ENCODE measurements at regions not wholly inside any gene's neighbourhood (a gene's known extent, or its start where the extent isn't known, plus 50 kb on each side); places are given as distances from the start of the nearest gene placed in this dataset.

DNA sequence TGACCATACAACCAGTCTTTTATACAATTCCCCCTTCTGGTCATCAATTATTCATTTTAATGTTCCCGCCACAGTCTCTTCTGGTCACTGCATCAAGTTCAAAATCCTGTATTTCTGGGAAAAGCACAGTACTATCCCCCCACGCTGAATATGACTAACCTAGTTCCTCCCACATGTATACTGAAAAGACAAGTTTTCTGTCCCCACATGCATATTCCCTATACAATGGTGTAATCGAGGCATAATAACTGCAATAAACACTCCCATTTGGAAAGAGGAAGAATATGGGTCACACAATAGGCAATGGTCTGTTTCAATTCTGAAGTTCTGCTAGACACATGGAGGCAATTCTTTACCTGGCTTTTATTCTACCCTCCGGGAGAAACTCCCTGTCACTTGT lies 344.9 kb downstream of the EFNA5 start:
- DNase-seq, result no peak

DNA sequence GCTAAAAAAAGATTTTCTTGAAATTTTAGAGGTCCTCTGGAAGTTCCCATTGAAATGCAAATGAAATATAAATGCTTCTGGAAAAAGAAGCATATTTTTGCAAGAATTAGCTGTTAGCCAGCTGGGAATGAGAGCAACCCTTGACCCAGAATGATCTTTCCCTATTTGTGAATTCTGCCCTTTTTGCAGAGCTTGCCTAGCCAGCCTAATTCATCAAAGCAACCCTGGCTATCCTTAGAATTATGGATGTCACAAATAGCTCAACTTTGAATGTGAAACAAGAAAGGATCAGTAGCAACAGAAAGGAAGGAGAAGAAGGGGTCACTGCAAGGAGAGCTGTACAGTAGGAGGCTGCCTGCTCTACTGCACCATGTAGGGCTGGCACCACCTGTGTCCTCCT lies 345.9 kb downstream of the EFNA5 start:
- DNase-seq, result no peak

DNA sequence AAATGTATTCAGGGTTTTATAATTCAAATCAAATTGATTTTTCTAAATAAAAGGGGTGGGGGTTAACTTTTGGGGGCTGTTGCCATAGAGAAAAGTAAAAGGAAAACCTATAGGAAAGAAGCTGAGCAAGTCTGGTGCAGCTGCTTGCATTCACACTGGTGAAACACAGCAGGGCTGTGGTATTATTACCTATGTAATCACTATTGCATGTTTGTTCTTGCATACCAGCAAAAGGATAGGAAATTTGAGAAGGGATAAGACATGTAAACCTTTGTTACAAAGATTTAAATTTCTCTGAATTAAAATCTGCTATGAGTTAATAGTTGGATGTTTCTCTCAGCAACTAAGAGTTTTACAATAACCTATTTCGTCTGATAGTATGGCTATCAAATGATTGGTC lies 346.7 kb downstream of the EFNA5 start:
- no peak for DNase-seq

DNA sequence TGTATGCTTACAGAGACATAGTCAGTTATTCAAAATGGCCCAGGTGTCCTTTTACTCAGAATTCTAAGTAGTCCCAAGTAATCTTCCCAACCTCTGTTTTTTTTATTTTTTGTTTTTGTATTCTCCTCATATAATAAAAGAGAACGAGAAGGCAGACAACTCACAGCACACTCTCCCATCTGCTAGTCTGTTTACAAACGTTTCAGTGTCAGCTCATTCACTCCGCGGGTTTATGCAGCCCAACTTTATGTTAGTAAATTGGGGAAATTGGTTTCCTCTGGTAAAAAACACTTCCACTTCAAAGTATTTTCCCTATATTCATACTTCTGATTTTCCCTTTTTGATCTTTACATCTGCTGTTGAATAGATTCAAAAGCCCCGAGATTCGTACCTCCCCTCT lies 347.2 kb downstream of the EFNA5 start:
- no peak for DNase-seq

DNA sequence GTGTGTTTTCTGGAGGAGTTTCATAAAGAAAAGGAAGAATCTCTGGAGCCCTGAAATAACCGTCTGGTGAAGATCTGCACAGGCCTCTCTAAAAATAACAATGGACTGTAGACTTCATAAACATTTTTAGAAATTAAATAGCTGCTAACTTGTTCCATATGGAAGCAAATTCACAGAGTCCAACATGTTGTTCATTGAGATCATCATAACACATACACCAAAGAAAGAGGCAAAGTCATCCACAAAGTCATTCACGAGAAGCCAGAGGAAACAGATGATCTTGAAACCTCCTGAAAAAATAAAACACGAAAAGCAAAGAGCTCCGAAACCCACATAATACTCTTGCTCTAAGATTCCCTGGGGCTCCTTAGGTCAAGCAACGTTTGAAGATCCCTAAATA lies 347.8 kb downstream of the EFNA5 start:
- DNase-seq, result no peak

DNA sequence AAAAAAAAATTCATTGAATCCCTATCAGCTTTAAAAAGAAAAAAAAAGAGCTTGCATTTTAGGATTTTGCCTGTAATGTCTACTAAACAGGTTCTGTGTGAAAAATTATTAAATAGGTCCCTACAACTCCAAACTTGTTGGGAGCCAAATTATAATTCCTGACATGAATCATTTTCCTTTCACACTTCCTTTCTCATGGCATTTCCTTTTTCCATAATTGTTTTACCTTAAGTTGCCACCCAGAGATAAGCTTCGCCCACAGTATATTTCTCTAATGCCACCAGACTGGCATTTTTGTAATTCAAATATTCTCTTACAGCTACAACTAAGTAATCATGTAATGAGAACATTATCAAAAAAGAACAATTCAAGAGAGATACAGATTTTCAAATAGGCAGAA lies 348.8 kb downstream of the EFNA5 start:
- DNase-seq, result no peak

DNA sequence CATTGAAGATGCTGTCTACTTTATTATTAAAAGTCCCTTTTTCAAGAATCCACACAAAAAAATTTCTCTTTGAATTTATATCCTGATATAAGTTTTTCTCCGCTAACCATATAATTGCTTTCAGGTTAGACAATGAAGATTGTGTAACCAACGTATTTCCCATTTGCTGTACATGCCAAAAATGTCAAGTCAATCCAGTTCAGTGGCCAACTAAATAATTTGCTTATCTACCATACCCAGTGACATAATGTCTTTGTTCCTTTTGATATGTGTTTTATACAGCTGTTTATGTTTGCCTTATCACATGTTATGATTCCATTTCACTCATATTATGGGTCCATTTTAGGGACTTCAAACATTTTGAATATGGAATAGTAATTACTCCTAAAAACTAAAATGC lies 349.9 kb downstream of the EFNA5 start:
- DNase-seq, result no peak

DNA sequence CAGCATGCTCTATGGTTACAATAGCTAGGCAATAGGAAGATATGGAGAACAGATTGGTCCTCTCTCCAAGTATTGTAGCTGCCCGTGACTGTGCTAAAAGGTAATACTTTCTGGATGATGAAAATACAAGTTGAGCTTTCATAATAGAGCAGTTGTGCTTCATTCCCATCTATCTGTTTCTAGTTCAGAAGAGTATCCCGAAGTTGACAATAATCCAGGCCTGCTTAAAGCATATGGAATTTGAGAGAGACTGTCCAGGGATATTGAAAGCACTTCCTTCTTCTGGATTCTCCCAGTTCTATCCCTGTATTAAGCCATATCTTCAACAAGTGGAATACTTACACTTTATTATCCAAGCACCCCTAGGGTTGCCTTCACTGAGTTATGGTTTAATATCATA lies 350.4 kb downstream of the EFNA5 start:
- no peak for DNase-seq

DNA sequence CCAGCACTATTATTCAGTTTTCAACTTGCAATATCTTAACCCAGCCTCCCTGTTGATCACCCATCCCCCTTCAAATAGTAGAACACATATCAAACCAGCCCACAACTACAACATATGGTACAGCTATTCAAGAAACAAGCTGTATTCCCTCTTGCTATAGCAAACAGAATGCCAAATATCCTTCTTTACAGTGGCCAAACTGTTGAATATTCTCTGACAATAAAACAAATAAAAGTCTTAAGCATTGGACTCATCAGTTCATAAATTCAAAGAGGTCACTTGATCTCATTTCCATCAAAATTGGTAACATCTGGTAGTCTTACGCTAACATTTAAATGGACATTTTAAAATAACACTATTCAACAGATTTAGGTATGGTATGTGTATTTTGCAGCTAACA lies 350.8 kb downstream of the EFNA5 start:
- no peak for DNase-seq

DNA sequence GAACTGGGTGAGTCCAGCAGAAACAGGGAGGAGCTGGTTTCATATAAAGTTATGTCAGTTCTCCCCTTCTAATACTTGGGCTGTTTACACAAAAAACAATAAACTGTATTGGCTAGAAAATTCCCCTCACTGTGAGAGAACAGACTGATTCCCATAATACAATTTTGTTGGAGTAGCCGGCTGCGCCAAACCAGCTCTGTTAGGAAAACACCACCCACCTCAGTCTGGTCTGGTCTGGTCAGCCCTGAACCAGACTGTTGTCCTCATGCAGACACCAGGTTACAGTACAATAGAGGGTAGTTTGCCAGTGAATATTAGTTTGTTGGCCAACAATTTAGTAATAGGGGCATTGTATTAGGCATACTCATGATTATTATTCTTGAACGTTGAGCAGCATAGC lies 356.4 kb downstream of the EFNA5 start:
- no peak for DNase-seq

DNA sequence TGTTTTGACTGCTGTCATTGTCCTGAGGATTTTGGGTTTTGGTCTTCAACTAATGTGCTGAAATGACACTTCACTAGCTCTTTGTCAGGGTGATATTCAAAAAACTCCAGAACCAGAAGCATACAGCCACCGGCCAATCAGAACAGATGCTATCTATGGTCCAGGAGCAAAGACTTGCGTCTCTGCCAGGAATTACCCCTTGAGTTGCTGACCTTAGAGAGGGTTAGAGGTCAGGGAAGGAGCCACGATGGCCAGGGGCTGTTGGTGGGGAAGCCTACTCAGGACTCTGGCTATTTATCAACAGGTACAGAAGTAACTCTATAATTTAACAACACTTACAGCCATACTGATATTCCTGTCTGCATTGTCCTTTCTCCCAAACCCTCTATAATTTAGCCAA lies 356.8 kb downstream of the EFNA5 start:
- DNase-seq, result no peak

DNA sequence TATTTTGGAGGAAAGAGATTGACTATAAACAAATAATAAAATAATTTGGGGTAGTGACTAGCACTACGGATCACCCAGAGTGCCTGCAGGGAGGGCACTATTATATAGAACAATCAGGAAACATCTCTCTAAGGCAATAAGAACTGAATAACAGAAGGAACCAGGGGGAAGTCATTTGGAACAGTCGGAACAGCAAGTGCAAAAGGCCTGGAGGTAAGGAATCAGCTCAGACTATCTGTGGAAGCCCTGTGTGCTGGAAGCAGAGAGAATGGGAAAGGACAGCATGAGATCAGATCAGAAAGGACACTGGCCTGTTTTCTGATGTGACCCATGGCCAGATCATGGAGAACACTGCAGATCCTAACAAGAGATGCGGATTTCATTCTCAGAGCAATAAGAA lies 357.6 kb downstream of the EFNA5 start:
- no peak for DNase-seq

DNA sequence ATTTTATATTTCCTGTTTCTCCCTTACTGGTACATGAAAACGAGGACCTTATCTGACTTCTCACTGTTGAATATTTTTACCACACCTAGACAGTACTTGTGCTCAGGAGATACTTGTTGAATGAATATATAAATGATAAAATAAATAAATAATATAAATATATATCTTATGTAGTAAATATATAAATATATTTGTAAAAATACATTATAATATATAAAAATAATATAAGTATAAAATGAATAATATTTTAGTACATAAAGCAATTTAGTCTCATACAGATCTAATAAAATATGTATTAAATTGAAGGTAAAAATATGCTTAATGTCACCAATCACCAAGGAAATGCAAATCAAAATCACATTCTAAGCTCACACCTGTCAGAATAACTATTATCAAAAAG lies 360.6 kb downstream of the EFNA5 start:
- no peak for DNase-seq

DNA sequence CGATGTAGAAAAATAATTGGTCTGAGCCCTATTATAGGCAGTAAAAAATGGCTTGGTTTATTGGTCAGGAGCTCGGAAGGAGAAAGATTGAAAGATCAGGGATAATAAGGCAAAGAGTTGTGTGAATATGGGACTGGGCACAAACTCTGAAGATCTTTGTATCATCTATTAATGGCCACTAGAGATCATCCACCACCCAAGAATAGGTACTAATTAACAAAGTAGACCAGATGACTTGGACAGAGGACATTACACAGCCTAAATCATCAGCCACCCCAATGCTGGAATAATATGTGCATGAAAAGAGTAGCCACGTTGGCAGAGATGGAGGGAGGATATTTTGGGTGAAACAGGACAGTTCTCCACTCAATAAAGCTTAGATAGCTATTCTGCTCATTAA lies 364.1 kb downstream of the EFNA5 start:
- no peak for DNase-seq

DNA sequence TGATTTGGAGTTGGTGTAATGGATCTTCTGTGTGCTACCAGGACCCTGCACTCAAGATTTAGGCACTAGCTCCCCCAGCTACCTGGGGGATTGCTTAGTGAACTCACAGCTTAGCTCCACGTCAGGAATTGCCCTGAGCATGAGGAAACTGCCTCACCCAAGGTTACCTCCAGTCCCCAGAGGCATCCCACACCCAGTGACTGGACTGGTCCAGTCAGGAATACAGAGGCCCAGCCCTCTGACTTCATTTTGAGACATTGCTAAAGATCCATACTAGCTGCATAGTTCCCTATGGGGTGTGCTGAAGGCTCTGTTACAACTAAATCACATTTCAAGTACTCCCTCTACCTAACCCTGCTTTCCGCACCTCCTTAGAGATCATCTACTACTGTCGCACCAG lies 364.7 kb downstream of the EFNA5 start:
- no peak for DNase-seq

DNA sequence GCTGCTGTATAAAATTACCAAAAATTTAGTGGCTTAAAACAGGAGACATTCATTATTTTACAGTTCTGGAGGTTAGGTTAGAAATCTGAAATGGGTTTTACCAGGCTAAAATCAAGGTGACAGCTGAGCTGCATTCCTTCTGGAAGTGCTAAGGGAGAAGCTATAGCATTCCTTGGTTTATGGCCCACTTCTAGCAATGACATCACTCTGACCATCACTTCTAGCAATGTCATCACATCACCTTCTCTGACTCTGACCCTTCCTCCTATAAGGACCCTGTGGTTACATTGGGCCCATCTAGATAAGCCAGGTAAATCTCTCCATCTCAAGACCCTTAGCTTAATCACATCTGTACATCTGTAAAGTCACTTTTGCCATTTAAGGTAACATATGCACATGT lies 366.1 kb downstream of the EFNA5 start:
- no peak for DNase-seq

DNA sequence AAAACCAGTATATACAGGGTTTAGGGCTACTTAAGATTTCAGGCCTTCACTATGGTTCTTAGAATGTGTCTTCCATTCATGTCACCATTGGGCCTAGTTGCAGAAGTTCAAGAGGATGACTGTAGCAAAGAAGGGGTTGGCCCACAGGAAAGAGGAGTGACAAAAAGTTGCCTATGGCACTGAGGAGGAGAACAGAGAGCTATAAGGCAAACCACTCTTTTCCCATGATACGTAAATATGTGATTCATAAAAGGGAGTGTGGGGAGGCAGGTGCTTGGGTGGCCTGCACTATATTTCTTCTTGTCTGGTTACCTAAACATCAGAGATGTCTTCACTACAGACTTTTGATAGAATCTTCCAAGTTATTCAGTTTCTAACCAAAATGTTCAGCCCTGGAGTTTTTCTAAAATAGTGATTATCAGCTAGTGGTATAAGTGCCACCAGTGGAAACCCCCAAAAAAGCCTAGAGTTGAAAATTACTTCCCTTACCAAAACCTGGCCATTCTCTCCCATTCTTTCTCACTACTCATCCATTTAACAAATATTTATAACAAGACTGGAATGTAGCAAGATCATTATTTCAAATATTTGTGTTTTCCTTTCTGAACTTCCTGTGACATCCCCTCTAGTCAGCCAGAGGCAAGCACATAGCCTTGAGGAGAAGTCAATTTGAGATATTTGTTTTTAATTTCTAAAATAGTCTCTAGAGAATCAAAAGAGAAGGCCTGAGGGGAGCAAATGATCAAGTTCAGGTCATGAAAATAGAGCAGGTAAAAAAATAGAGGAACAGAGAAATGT lies 367.4 kb downstream of the EFNA5 start:
- no peak for DNase-seq

DNA sequence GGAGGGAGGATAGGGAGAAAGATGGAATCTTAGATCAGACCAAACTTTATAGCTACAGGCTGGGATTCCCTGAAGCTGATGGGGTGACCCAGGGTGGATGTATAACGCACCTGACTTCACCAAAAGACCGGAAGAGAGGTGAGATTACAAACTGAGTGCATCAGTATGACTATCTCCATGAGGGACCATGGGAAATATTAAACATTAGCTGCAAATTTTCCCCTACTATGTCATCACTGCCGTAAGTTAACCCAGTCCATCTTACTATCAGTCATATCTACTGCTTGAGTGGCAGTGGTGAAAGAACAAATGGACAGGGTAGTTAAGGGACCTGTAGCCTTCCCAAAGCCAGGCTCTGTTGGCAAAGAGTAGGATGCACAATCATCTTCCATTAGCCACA lies 368.3 kb downstream of the EFNA5 start:
- no peak for DNase-seq

DNA sequence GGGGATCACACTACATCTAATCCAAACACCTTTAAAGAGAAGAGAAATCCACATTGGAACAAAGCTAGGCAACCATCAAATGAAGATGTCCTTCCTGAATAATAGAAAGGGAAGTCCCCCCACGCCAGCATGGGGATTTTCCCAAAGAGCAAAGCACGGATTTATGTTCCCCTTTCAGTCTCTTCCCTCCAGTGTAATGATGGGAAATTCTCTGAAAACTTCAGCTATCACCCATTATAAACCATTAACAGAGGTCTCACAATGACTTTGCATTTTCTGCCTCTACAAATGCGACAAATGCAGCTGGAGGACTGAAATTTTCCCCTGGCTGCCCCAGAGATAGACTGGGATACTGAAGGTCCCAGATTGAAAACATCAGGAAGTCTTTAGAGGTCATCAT lies 368.7 kb downstream of the EFNA5 start:
- no peak for DNase-seq

DNA sequence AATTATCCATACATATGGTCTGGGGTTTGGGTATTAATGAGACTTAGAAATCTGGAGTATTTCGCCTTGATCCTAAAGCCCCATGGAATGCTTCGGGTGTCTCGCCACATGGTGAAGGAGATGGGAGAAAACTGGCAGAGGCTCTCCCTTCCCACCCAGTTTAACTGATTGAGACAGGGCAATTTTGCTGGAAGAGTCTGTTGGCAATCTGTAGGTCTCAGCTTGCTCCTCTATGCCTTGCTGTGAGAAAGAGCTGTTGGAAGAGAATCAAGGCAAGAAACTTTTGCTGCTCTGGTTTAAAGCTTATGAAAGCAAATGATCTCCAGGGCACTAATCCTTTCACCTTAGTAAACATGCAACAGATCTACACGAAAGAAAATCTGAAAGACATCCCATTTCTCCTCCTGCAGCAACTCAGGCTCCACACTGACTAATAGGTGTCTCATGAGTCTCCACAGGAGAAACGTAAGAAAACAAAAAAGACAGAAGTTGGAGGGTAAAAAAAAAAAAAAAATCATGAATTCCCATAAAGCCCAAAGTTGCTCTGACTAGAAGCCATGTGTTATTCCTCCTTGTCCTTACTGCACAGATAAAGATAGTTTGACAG lies 369.9 kb downstream of the EFNA5 start:
- DNase-seq, result no peak

DNA sequence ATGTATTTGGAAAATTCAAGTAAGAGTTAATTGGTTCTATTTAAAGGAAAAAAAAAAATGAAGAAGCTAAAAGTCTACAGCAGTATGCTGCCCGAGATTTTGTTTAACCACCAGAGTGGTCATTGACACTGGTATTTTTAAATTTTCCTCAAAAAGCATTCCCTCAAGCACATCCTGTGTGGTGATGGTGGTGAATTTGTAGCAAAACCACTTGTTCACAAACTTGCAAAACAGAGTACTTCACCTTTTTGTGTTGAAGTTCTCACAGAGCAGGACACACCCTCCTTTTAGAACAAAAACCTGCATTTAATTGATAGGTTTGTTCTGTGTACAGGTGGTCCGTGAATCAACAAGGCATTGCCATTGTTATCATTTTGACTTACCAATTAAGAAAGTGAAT lies 374.2 kb downstream of the EFNA5 start:
- DNase-seq, result no peak

DNA sequence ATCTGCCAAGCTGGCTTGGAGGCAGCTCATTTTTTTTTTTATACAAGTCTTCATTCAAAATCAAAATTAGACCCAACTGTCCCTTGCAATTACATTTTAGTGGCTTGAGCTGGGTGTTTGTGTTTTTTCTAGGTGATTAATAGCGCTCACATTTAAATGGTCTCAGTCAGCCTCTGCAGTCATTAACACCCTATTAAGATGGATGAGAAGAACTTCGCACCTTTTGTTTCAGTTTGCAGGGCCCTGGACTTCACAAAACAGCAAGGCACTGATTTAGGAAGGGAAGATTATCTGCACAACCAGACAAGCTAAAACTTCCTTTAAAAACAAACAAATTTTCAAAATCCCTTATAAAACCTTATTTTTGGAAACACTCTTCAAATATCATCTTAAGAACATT lies 374.8 kb downstream of the EFNA5 start:
- DNase-seq, result no peak

DNA sequence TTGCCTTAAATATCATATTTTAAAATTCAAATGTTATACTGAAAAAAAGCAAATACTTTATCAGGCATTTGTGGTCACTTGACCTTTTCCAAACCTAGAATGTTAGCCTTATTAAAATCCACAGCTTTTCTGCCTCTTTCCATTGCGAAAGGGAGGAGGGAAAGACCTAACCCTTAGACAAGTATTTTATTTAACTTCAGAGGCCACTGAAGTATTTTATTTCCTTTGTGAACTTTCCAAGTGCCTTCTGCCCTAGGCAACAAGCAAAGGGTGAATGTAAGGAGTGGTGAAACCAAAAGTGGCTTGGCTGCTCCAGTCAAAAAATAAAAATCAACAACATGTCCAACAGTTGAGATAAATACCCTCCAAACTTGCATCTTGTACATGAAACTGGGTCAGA lies 376.1 kb downstream of the EFNA5 start:
- DNase-seq, result no peak

DNA sequence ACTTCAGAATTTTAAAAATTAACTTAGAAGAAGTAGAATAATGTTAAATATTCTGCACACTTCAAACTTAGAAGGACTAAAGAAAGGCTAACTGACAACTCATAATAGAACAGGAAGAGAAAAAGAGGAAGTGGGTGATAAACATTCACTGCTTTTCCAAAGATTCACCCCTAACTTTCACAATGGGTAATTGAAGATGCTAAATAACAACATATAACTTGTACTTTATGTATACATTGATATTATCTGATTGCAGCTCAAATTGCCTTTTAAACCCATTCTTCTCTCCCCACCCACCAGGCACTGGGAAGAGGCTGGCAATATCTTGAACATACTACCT lies 376.6 kb downstream of the EFNA5 start:
- DNase-seq, result no peak
